ENCODE measurements at regions not wholly inside any gene's neighbourhood (a gene's known extent, or its start where the extent isn't known, plus 50 kb on each side); places are given as distances from the start of the nearest gene placed in this dataset.

- Histone ChIP-seq H3K23me2 (ENCODE audit: insufficient read length, low read depth, low read length, poor library complexity, severe bottlenecking) (no peaks in the 10 kb centered on the region), H2BK12ac (ENCODE audit: insufficient read length, low read depth, low read length) (no peak overlapping the region), H4K91ac (ENCODE audit: insufficient read length, low read depth, low read length) (no peak overlapping the region), H3K56ac (ENCODE audit: insufficient read length, low read depth, low read length) (no peak overlapping the region), H3K23ac (ENCODE audit: insufficient read length, low read depth, low read length) (no peak overlapping the region), H2BK15ac (ENCODE audit: low read depth, low read length) (no peak overlapping the region), H3K9ac (ENCODE audit: extremely low read depth, insufficient read length, low read length) (no peak overlapping the region), H3K4ac (ENCODE audit: low read depth, low read length) (no peak overlapping the region), H3K27me3 (ENCODE audit: insufficient read depth, low read length) (no peaks in the 10 kb centered on the region), H2BK20ac (ENCODE audit: low read depth, low read length, poor library complexity, severe bottlenecking) (no peak overlapping the region), H4K5ac (ENCODE audit: insufficient read length, low read depth, low read length) (no peak overlapping the region), H3K79me2 (ENCODE audit: insufficient read depth, low read length) (no peaks in the 10 kb centered on the region), H3K4me1 (ENCODE audit: insufficient read depth, low read length) (no peaks in the 10 kb centered on the region; the same call in 1 of the 2 replicates), H4K20me1 (ENCODE audit: control insufficient read depth, insufficient read depth, insufficient read length) (no peaks in the 10 kb centered on the region), H2BK5ac (ENCODE audit: insufficient read length, low read length) (no peak overlapping the region), H2AK5ac (ENCODE audit: insufficient read length, low read length) (no peak overlapping the region), H4K8ac (replicated peaks; ENCODE audit: insufficient read length, low read depth, low read length) (no peak overlapping the region), H3K4me2 (ENCODE audit: insufficient read depth, insufficient read length, low read length) (no peak overlapping the region), H3K14ac (ENCODE audit: insufficient read depth, low read length) (no peak overlapping the region), H3K27ac (ENCODE audit: insufficient read length, low read depth, low read length) (no peak overlapping the region), H3K18ac (ENCODE audit: insufficient read length, low read depth, low read length) (no peak overlapping the region), H3K9me3 (ENCODE audit: control insufficient read depth, low read depth, low read length) (no peaks in the 10 kb centered on the region), H3K79me1 (ENCODE audit: insufficient read depth, low read depth, low read length, poor library complexity, severe bottlenecking) (no peaks in the 10 kb centered on the region), H3T11ph (ENCODE audit: low read length) (no peak overlapping the region), H2BK120ac (ENCODE audit: low read depth, low read length, poor library complexity, severe bottlenecking) (no peak overlapping the region), H2AFZ (ENCODE audit: low read length) (no peak overlapping the region)
- Mint-ChIP-seq H3K4me3 (no peak overlapping the region), H3K27ac (no peak overlapping the region), H3K36me3 (ENCODE audit: insufficient read depth in 1 of 3, low read depth in 3 of 3) (peaks cover 4 to 6% (median 5%) of the 10 kb centered on the region in 3 experiments), H3K27me3 (ENCODE audit: low read depth) (no peaks in the 10 kb centered on the region; the same call in 1 of the 2 replicates), H3K9me3 (peaks cover 4 to 5% of the 10 kb centered on the region in 2 experiments), H3K4me1 (peaks cover 13% of the 10 kb centered on the region in 2 experiments)
- WGBS (ENCODE audit: extremely low coverage, insufficient read length, low lambda C conversion rate), result no CpG with 5 or more reads among the region's 5 CpGs
- DNase-seq, result no peak
- no peak for TF ChIP-seq CTCF (conservative IDR thresholded peaks at IDR 0.05)
Observed at GRCh38 chr12:124236625-124237031, 58.3 kb upstream of the RFLNA start.

Data from H9 (cell line).